Stimulated activated CD4-positive, alpha-beta T cell treated with anti-CD3 and anti-CD28 coated beads, Interleukin-2, amount 100 ng/mL, for 48 hours (primary cell): ENCODE measurements at regions not wholly inside any gene's neighbourhood (a gene's known extent, or its start where the extent isn't known, plus 50 kb on each side); places are given as distances from the start of the nearest gene placed in this dataset.

Source experiments
- DNase-seq, 2 donors: peaks; one replicate each; pipeline ENCODE4 v3.0.0-alpha.2; 2020

DNA sequence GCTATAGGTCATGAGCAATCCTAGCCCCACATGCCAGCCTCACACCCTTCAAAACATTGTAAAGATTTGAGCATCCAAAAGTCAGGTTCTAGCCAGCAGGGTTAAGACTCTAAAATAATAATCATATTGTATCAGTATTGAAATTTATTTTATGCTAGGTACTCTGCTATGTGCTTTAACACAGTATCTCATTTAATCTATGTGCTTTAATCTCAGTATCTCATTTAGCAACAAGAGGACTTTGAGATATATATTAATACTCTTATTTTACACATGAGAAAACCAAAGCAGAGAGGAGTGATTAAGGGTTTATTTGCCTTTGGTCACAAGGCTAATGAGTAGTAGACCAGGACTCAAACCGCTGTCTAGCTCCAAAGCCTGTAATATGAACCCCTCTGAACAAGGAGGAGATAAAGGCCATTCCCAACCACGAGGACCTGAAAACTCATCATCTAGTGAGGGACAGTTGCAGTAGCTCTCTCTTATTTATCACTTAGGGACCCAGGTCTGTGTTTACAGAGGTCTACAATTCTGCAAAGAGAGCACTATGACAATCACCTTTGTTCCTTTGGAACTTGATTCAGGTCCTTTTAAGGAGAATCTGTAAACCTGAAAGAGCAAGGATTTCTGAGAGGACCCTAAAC lies 116.5 kb upstream of the SERTAD2 start:
- DNase-seq: no peak

DNA sequence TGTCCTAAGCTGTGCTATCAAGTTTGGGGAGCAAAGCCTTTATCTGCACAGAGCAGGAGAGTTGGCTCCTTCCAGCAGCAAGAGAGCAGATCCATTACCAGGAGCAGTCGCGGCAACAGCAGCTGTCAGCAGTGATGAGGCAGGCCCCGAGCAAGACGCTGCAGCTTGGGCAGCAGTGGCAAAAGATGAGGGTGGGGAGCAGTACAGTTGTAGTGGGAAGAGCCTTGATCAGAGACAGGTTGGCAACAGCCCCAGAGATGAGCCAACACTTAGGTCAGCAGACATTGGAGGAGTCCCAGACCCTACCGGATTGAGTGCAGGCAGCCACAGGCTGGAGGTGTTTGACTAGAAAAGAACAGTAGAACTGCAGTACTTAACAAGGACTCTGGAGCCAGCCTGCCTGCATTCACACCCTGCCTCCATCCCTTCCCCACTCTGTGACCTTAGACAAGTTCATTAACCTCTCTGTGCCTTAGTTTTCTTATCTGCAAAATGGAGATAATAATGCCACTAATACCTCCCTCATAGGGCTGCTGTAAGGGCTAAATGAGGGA lies 117.1 kb upstream of the SERTAD2 start:
- DNase-seq: no peak

DNA sequence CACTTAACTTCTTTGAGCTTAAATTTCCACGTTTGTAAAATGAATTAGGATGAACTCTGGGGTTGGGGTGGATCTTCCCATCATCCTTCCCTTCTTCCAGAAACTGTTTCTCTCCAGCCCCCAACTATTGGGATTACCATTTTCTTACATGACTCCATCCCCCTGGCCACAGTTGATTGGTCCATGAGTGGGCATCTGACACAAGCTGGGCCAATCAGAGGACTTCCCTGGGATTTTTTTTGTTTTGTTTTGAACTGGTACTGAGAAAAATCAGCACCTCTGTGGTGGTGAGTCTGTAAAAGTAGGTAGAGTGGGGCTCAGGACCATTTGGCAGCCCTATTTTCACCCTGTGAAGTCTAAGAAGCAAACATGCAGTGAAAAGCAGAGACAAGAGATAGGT lies 118.0 kb upstream of the SERTAD2 start:
- DNase-seq: no peak

DNA sequence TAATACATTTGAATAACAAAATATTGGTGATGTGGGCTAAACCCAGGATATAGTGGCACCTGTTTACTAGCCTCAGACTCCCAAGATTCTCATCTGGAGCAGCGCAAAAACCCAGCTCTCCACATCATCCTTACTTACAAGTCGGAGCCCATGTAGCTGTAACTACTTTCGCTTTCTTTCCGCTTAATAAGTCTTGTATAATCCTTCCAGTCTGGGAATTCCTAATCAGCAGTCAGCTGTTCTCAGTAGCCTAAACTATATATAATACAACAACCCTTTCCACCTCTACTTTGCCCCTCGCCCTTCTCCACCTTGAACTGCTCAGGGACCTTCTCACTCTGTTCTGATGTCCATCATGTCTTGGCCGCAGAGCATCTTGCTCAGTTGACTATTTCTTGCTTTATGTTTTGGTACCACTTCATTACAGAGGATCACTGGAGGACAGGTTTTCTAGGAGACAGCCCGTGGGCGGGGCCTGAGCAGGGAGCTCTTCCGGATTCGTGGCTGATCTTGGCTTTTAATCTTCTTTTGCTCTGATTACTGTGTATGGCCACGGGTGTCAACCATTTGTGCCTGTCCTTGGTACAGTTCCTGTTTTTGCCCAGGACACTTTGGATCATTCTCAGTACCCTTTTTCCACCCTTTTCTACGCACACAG lies 119.9 kb upstream of the SERTAD2 start:
- no peak for DNase-seq

DNA sequence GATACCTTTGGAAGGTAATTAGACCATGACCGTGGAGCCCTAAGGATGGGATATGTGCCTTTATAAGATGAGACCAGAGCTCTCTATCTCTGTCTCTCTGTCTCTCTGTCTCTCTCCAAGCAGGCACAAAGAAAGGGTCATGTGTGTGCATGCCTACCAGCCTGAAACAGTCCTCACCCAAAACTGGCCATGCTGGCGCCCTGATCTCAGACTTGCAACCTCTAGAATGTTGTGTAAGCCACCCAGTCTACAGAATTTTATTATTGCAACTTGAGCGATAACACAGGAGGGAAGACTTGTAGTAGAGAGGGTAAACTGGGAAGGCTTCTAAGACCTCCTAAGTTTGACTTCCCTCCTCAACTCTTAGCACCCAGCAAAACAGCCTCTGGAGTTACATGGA lies 124.1 kb upstream of the SERTAD2 start:
- no peak for DNase-seq

DNA sequence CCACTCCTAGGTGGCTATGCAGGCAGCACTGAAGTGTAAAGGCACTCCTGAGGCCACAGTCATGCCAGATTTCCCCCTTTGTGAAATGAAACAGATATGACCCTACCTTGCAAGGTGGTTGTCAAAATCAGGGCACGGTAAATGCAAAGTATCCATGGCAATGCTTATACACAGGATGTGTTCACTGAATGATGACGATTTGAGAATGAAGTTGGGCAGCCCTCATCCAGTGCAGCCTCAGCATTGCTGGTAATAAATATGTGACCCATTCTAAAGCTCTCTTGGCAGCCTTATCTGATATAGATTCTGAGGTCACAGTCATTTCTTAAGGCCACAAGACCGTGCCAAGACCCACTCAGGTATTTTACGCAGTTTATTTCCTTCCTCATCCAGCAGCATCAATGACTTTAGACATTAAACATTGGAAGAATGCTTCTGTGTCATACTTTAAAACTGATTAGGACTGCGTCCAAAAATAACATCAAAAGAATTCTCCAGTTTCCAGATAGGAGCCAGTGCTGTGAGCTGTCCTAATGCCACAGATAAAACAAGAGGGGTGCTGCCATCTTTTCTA lies 125.5 kb upstream of the SERTAD2 start:
- no peak for DNase-seq

DNA sequence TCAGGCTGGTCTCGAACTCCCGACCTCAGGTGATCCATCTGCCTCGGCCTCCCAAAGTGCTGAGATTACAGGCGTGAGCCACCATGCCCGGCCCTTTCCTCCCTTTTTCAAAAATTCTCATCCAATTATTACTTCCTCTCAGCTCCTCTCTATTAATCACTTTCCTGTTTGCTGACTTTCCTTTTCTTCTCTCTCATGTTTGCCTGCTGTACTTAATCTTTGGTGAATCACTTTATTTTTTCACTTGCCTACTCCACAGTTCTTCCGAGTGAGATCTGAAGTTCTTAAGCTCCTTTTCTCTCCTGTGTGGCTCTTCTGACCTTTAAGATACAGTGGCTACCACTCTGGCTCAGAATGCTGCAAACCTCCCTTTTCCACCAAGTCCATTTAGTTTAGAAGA lies 126.3 kb upstream of the SERTAD2 start:
- DNase-seq: no peak

DNA sequence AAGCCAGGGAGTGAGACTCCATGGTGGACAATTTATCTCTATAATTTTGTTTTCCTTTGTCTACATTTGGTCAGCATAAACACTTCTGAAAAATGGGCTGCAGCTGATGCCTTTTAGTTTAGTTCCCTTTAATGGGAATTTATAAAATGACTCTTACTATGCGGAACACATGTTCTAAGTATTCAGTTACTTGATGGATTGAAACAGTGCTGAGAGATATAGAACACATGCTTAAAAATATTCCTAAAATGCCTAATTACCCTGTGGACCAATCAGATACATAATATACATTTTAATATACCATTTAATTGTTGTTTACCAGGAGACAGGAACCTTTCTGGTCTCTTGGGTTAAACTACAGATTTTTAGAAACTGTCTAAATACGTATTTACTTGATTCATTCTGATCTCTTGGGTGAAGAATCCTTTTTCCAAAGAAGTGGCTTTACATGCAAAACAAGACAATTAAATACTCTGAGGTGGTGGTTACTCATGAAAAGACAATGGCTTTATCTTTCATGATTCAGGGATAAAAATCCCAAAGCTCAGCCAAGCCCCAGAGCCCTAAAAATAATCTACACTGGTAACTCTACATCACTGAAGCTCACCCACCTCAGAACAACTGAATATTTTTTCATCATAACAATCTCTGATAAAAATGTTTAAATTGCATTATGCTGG lies 128.1 kb upstream of the SERTAD2 start:
- no peak for DNase-seq

DNA sequence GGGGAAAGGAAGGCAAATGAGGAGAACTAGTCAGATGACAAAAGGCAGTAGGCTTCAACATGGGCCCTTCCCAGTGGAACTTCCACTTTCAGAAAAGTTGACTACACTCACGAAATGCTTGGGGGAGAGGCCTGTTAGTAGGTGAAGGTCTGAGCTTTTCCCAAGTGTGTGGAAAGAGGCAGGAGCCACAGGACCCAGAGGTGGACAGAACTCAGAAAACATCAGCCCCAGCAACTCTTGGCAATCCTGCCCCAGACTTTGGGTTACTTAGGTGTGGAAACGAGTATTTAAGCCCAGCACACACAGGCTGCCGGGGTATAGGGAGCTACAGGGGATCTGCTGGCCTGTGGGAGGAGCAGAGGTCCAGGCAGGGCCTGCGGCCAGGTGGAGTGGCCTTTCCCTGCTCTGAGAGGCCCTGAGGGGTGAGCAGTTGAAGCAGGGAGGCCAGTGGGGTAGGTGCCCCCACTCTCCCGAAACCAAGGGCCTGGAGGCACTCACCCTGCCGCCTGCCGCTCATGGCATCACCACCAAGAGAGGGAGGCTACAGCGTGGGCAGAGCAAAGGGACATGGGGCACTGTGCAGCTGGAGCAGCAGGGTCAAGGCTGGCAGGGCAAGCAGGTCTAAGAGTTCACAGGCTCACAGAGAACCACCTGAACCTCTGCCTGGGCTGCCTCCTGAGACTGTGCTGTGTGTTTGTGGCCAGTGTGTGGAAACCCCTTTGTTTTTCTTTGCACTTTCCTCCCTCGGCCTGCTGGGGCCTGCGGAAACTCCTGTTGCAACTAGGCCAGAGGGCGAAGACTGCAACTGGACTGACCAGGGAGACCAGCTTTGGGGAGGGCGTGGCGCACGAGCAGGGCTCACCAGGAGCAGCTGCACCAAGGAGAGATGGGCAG lies 130.7 kb upstream of the SERTAD2 start:
- no peak for DNase-seq

DNA sequence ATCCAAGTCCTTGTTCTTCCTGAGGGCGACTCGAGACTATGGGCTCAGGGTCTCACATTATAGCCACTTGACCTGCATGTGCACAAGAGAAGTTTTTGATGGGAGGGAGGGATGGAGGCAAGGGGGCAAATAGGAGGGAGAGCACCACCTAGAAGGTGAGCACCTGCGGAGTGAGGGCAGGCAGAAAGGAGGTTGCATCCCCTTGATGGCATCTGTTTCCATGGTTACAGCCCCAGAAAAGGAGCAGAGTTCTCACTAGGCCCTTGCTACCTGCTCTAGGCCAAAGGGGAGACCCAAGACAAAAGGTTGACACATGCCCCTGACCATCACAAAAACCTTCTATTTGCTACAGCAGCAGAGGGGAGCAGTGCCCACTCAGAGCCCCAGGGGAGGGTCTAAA lies 131.5 kb upstream of the SERTAD2 start:
- DNase-seq: no peak

DNA sequence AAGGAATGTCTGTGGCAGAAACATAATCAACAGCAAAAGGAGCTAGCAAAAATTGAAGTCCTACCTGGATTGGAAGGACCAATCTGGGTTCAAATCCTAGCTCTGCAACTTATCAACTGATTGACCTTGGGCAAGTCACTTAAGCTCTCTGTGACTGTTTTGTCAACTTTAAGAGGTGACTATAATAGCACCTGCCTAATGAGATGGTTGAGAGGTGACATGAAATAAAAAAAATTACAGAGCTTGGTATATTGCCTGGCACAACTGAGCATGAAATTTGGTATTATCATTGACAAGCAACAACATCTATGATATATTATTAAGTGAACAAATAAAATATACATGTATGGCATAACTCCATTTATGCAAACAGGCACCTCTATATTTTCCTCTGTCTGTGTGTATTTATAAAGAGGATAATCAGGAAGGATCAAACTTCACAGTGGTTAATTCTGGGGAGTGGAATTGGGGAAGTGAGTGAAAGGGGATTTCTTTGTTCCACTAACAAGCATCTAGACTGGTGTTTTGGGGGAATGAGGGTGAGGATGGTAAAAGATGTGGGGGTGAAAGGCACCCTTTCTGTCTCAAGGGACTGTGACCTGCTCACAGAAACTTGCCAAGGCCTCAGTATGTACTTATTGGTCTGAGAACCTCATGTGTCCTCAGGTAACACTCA lies 132.8 kb upstream of the SERTAD2 start:
- no peak for DNase-seq

DNA sequence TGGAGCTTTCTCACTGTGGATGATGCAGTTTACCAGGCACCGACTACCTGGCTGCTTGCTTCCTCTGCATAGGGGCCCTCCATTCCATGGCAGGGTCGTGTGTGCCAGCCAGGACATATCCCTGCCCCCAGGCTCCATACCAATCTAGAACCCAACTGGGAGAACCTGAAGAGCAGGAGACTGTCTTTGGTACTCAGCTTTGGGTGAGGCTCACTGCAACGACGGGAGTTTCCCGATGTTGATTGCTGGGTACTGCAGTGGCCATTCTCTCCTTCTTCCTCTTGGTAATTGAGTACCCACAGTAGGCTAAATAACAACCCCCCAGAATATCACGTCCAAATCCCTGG lies 133.3 kb upstream of the SERTAD2 start:
- DNase-seq: no peak

DNA sequence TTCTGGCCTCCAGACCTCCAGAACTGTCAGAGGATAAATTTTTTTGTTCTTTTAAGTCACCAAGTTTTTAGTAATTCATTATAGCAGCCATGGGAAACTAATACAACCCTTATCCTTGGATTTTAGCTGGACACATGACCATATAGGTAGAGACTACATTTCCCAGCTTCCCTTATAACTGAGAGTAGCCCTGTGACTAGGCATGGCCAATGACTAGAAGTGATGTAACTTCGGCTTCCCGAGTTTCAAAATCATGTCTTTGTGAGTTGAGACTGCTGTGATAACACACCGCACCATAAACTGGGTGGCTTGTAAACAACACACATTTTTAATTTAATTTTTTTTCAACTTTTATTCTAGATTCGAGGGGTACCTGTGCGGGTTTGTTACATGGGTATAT lies 134.0 kb upstream of the SERTAD2 start:
- no peak for DNase-seq

DNA sequence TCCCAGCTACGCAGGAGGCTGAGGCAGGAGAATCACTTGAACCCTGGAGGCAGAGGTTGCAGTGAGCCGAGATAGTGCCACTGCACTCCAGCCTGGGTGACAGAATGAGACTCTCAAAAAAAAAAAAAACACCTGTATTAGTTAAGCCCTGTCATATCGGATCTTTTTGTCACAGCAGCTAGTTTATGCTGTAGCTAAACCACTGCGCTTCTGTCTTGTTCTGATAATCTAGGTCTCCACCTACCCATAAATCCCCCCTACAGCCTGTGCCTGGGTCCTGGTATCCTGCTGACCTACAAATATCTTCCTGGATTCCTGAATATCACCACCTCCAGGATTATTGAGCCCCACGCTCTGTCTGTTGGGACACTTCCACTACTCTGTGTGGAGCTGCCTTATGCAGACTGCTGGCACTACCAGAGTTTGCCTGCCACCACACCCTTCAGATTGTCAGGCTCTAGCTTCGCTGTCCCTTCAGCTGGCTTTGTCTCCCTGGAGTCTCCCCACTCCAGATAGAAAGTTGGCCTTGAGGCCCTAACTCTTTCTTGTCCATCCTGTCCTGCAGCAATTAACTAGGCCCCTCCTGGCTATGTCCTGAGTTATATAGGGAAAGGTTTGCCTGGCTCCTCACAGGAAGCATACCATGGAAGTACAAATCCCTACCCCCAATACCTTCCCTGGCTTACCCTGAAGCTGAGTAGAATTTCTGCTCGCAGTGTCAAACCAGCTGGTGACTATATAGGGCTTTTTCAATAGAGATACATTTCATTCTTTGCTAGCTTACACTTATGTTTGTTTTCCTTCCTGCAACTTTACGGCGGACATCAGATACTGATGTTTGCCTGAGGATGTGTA lies 136.0 kb upstream of the SERTAD2 start:
- no peak for DNase-seq

DNA sequence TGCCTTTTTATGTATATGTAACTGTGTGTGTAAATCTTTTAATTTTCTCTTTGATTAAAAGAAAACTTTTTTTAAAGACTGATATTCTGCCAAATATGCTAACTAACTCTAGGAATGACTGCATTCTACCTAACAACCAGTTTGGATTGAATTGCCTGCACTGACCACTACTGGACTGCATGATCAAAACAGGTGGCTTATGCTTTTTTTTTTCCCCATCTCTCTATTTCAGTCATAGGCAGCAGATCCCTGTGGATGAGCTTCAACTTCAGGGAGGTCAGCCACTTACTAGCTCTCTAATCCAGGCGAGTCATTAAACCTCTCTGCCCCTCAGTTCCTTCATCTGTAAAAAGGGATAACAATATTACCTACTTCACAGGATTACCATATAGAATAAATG lies 138.6 kb upstream of the SERTAD2 start:
- DNase-seq: no peak

DNA sequence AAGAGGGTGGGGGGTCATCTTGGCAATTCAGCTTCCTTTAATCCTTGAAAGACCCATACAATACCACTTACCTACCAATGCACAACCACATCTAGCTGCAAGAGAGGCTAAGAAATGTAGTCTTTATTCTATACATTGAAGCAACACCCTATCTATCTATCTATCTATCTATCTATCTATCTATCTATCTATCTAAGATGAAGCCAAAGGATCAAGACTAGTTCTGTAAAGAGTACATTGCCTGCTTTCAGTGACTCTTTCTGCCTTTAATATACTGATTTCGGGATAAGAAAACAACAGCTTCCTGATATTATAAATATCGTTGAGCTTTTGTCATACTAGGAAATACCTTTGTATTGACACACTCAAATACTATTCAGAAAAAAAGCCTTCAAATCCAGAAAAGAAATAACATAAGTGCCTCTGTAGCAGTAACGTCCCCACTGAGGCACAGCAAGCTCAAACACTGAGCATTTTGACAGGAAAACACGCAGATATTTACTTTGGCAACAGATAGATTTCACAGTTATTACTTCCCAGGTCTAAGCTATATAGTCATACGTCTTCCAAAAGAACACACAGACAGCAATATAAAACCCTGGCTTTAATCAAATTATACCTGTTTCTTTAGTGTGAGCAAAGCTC lies 139.4 kb upstream of the SERTAD2 start:
- DNase-seq: no peak

DNA sequence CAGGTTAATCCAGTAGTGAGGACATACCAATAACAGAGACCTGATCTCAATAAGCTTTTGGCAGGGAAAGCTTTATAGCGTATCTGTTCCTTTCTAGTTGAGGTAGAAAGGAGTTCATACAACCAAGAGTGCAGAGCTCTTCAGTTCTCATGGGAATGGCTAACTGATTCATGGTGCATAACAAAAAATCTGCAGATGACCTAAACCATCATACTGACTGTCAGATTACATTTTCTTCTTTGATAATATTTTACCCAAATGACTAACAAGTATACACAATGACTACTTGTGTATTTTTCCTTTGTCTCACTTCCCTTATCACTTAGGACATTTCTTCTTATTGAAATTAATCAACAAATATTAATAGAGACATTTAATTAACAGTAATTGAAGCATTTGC lies 140.0 kb upstream of the SERTAD2 start:
- DNase-seq: no peak

DNA sequence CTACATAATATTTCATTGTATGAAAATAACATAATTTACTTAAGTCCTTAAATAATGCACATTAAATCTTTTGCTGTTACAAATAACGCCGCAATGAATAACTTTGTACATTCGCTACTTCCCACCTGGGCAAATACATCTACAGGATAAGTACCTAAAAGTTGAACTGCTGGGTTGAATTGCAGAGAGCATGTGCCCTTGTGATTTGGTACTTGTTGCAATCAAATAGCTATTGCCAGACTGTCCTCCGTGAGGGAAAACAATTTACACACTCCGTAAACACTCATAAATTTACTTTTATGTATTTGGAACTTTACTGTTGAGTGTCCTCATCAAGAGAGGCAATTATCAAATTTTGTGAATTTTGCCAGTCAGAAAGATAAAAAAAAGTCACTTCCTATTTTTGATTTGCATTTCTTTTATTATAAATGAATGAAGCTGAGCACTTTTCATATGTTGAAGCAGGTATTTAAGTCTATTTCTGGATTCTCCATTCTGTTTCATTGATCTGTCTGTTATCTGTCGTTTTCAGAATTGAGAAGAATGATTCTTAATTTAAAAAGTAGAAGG lies 140.8 kb upstream of the SERTAD2 start:
- no peak for DNase-seq

DNA sequence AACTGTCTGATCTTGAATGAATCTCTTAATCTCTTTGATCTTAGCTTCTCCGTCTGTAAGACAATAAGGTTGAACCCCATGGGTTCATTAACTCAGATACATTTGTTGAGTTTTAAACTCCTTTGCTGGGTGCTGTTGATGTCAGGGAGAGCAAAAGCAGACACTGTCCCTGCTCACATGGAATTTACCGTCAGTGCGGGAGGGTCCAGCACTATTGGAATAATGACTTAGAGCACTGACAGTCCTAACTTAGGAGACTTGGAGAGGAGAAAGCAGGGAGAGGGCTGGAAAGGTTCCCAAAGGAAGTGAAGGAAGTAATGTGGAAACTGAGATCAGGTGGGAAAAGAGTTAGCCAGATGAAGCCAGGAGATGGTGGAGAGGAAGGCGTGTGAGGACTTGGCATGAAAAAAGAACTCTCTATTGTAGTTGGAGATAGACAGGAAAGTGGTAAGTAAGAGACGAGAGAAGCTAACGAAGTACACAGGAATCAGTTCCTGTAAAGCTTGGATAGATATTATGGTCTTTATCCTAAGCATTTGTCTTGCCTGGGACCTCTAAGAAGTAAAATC lies 141.4 kb upstream of the SERTAD2 start:
- no peak for DNase-seq

DNA sequence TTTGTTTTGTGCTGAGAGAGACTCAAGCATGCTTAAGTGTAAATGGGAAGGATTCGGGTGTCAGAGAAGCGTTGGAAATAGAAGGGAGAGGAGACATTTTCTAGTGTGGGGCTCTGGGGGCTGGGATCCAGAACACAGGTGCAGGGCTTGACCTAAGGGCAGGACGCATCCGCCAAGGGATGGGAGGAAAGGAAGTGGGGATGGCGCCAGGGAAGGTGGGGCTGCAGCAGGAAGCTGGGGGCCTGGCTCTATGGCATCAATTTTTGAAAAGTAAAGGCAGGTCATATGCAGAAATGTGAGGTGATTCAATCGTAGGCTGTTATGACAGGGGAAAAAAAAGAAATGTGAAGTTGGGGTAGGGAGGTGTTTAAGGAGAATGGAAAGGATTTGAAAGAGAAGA lies 143.2 kb upstream of the SERTAD2 start:
- DNase-seq: no peak
